Endothelial cell of umbilical vein (primary cell): ENCODE measurements at regions not wholly inside any gene's neighbourhood (a gene's known extent, or its start where the extent isn't known, plus 50 kb on each side); places are given as distances from the start of the nearest gene placed in this dataset.

Experiments used
- BruUV-seq: library from RNA; stranded (reverse); fragments of 400-500 nt; replicated peaks from 2 replicates; lab custom pipeline; 2021; lab: Mats Ljungman, UMichigan
- CTCF ChIA-PET: fragments of 300-600, 350-600 bp; sonication (Branson Sonifier 250); formaldehyde crosslinking; loops from one replicate; lab custom pipeline; 2021; ENCODE audit warnings: antibody characterized with exemption, inconsistent platforms; lab: Charles Lee
- POLR2A ChIA-PET: fragments of 300-600, 350-600 bp; sonication (Branson Sonifier 250); formaldehyde crosslinking; loops from one replicate; lab custom pipeline; 2021; ENCODE audit warnings: antibody characterized with exemption, inconsistent platforms; lab: Charles Lee
- DNase-seq: peaks from one replicate; pipeline ENCODE4 v3.0.0-alpha.2; 2011; ENCODE audit warnings: low read depth, low spot score
- FAIRE-seq: peaks from 2 replicates; lab custom pipeline; 2011; peaks lifted over from hg19 to GRCh38; lab: Jason Lieb, UNC
- H2AFZ ChIP-seq: 2 replicates; pipeline ENCODE4 v1.6.0; 2012; ENCODE audit warnings: low read depth, low read length, control low read depth, inconsistent platforms
- H3K27ac ChIP-seq: 2 replicates; pipeline ENCODE4 v1.5.1; 2011; ENCODE audit warnings: low read depth, mild to moderate bottlenecking, control low read depth, low read length, moderate library complexity; ENCODE audit not compliant: insufficient read depth
- H3K27me3 ChIP-seq, 2 experiments: 2 replicates each; pipeline versions ENCODE4 v1.6.0 to v1.6.1; 2011; ENCODE audit warnings: low read length in 2 of 2, mixed read lengths in 1 of 2; ENCODE audit not compliant: control insufficient read depth in 2 of 2, insufficient read depth in 2 of 2
- H3K36me3 ChIP-seq, 2 experiments: 2 replicates in 1 of 2; 3 replicates in 1 of 2; pipeline ENCODE4 v1.5.1; 2011; ENCODE audit warnings: low read length in 2 of 2, mild to moderate bottlenecking in 1 of 2, moderate library complexity in 1 of 2; ENCODE audit not compliant: control insufficient read depth in 2 of 2, insufficient read depth in 2 of 2; ENCODE audit errors: extremely low read depth in 1 of 2
- H3K4me1 ChIP-seq: 3 replicates; pipeline ENCODE4 v1.5.1; 2011; ENCODE audit warnings: mild to moderate bottlenecking, low read length; ENCODE audit not compliant: control insufficient read depth, insufficient read depth; ENCODE audit errors: extremely low read depth
- H3K4me2 ChIP-seq: 2 replicates; pipeline ENCODE4 v1.6.1; 2011; ENCODE audit warnings: low read length, control low read depth, mixed read lengths; ENCODE audit not compliant: insufficient read depth
- H3K4me3 ChIP-seq, 3 experiments: fragments of 200-600 bp in 1 of 3; sonication (generic), shearing (Covaris generic) in 1 of 3; replicated peaks in 1 of 3; 2 replicates each; pipeline ENCODE4 v1.5.1; 2011 to 2016; ENCODE audit warnings: control low read depth in 3 of 3, low read length in 3 of 3, mild to moderate bottlenecking in 2 of 3, inconsistent platforms in 1 of 3, low read depth in 1 of 3, moderate library complexity in 1 of 3; ENCODE audit not compliant: insufficient read depth in 1 of 3
- H3K79me2 ChIP-seq: 2 replicates; pipeline ENCODE4 v1.6.0; 2012; ENCODE audit warnings: low read length, inconsistent platforms; ENCODE audit not compliant: control insufficient read depth, insufficient read depth
- H3K9ac ChIP-seq: replicated peaks from 2 replicates; pipeline ENCODE3; 2011; ENCODE audit warnings: low read length, control low read depth; ENCODE audit not compliant: insufficient read depth; ENCODE audit errors: extremely low read depth
- H3K9me1 ChIP-seq: replicated peaks from 3 replicates; pipeline ENCODE4 v1.6.0; 2011; ENCODE audit warnings: mild to moderate bottlenecking, low read length; ENCODE audit not compliant: control insufficient read depth, insufficient read depth; ENCODE audit errors: extremely low read depth
- H3K9me3 ChIP-seq: replicated peaks from 2 replicates; pipeline ENCODE4 v1.5.1; 2012; ENCODE audit warnings: low read length, inconsistent platforms; ENCODE audit not compliant: control insufficient read depth, insufficient read depth
- H4K20me1 ChIP-seq: replicated peaks from 2 replicates; pipeline ENCODE3; 2011; ENCODE audit warnings: mild to moderate bottlenecking, low read length; ENCODE audit not compliant: control insufficient read depth, insufficient read depth; ENCODE audit errors: extremely low read depth
- CTCF ChIP-seq, 2 donors: IDR thresholded peaks; 1 replicate in 1 of 2; 2 replicates in 1 of 2; pipeline ENCODE4 v1.5.1; 2011; ENCODE audit warnings: low read length in 2 of 2, mild to moderate bottlenecking in 2 of 2, moderate library complexity in 2 of 2, control low read depth in 1 of 2, inconsistent platforms in 1 of 2, low read depth in 1 of 2; ENCODE audit not compliant: insufficient read depth in 1 of 2; ENCODE audit errors: extremely low read depth in 1 of 2
- EZH2 ChIP-seq: IDR thresholded peaks from 2 replicates; pipeline ENCODE4 v1.6.1; 2012; ENCODE audit warnings: borderline replicate concordance, low read depth, mild to moderate bottlenecking, moderate library complexity, low read length, inconsistent platforms; ENCODE audit not compliant: severe bottlenecking
- FOS ChIP-seq: IDR thresholded peaks from 2 replicates; pipeline ENCODE4 v1.6.1; 2011; ENCODE audit warnings: mild to moderate bottlenecking, low read length, moderate library complexity, borderline replicate concordance; ENCODE audit not compliant: insufficient read depth
- GATA2 ChIP-seq: IDR thresholded peaks from 2 replicates; pipeline ENCODE4 v1.7.0; 2011; ENCODE audit warnings: low read depth, mild to moderate bottlenecking, moderate library complexity, mixed read lengths, low read length; ENCODE audit not compliant: insufficient read length, insufficient read depth
- JUN ChIP-seq: IDR thresholded peaks from 2 replicates; pipeline ENCODE4 v1.6.1; 2011; ENCODE audit warnings: borderline replicate concordance, low read depth; ENCODE audit not compliant: insufficient read length, insufficient read depth
- MYC ChIP-seq: IDR thresholded peaks from one replicate; pipeline ENCODE4 v1.6.1; 2011; ENCODE audit warnings: mild to moderate bottlenecking, low read depth, low read length
- POLR2A ChIP-seq: IDR thresholded peaks from 2 replicates; pipeline ENCODE4 v1.6.1; 2012; ENCODE audit warnings: low read depth, mild to moderate bottlenecking, control low read depth, low read length
- POLR2AphosphoS5 ChIP-seq: IDR thresholded peaks from 2 replicates; pipeline ENCODE4 v1.6.1; 2012; ENCODE audit warnings: low read depth, mild to moderate bottlenecking, control low read depth, low read length, moderate library complexity; ENCODE audit not compliant: insufficient read depth
- dilution Hi-C: fragments of 300-500 bp; cut with MboI; formaldehyde crosslinking; loops from one replicate; pipeline ENCODE4 v1.15.0; 2019; ENCODE audit warnings: low sequenced_read_pairs; ENCODE audit not compliant: extremely low pct_ligation_motif_present
- intact Hi-C: fragments of 100-400 bp; cut with micrococcal nuclease; formaldehyde crosslinking; loops from one replicate; pipeline ENCODE4 v1.10.0; 2022
- TF ChIP-seq, protein P1 (sequence below): IDR thresholded peaks from 2 replicates; pipeline ENCODE4 v1.6.1; 2011; ENCODE audit not compliant: insufficient read depth, insufficient read length

DNA sequence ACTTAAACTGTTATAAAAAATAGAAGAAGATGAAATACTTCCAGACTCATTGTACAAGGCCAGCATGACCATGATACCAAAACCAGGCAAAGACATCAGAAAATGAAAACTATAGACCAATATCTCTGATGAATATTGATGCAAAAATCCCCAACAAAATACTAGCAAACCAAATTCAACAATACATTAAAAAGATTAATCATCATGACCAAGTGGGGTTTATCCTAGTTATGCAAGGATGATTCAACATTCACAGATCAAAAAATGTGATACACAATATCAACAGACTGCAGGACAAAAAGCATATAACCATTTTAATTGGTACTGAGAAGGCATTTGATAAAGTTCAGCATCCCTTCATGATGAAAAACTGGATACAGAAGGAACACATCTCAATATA lies 824.5 kb upstream of the RAG2 start:
- no peaks in the 10 kb centered on the region for H3K4me1 ChIP-seq
- H3K27ac ChIP-seq, result no peak overlapping the region
- ChIA-PET POLR2A (no interaction called here), CTCF (no interaction called here)
- BruUV-seq, result no TSS peak
- DNase-seq (no peak), FAIRE-seq (no peak)
- H3K9ac ChIP-seq, result no peak overlapping the region
- no peaks in the 10 kb centered on the region for H3K79me2 ChIP-seq
- no peaks in the 10 kb centered on the region for H3K9me3 ChIP-seq
- no peaks in the 10 kb centered on the region for H3K36me3 ChIP-seq
- no peak overlapping the region for H3K4me3 ChIP-seq
- dilution Hi-C loops (no loop called here), intact Hi-C loops (no loop called here)
- TF ChIP-seq GATA2, result no peak
- TF ChIP-seq MYC, result no peak
- no peak for TF ChIP-seq JUN
- TF ChIP-seq, protein P1, sequence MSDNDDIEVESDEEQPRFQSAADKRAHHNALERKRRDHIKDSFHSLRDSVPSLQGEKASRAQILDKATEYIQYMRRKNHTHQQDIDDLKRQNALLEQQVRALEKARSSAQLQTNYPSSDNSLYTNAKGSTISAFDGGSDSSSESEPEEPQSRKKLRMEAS, result no peak
- TF ChIP-seq POLR2AphosphoS5, result no peak
- TF ChIP-seq CTCF (IDR thresholded peaks at IDR 0.05; ENCODE audit: extremely low read depth in 1 of 2, insufficient read depth in 1 of 2, low read depth in 1 of 2, low read length in 2 of 2), result no peak
- no peak for TF ChIP-seq FOS
- no peak for TF ChIP-seq EZH2
- TF ChIP-seq POLR2A, result no peak
- no peaks in the 10 kb centered on the region for H4K20me1 ChIP-seq
- no peak overlapping the region for H3K4me2 ChIP-seq
- H2AFZ ChIP-seq, result no peak overlapping the region
- H3K27me3 ChIP-seq, result no peaks in the 10 kb centered on the region
- H3K9me1 ChIP-seq, result no peaks in the 10 kb centered on the region
